ENCODE measurements at regions not wholly inside any gene's neighbourhood (a gene's known extent, or its start where the extent isn't known, plus 50 kb on each side); places are given as distances from the start of the nearest gene placed in this dataset.
A peak's percentile ranks its signal among the peaks of the same experiment; 100 is the strongest.
"Not testable (repeated sequence)": the region's sequence is repeated elsewhere in the genome, so short reads cannot be mapped to it uniquely, and the experiment has no call there.

DNA sequence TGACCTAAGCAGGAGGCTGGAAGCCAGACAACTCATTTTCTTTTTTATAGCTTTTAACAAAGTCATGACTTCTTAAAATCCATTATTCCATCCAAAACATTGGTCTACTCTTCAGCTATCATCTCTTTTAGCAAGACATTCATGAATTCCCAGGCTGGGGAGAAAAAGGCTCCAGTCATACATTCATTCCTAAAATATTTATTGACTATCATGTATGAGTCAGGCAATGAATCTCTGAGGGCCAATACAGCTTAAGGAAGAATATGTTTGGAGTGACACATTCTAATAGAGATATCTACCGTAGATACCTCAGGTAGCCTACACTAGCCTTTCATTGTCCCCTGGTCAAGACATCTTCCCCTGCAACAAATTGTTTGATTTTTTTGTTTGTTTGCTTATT lies 196.4 kb upstream of the NANOGP8 start:
- DNase-seq: peak; percentile 85

- peak; percentile 79 for DNase-seq
Observed at GRCh38 chr15:35279811-35280210, 194.7 kb upstream of the NANOGP8 start.

DNA sequence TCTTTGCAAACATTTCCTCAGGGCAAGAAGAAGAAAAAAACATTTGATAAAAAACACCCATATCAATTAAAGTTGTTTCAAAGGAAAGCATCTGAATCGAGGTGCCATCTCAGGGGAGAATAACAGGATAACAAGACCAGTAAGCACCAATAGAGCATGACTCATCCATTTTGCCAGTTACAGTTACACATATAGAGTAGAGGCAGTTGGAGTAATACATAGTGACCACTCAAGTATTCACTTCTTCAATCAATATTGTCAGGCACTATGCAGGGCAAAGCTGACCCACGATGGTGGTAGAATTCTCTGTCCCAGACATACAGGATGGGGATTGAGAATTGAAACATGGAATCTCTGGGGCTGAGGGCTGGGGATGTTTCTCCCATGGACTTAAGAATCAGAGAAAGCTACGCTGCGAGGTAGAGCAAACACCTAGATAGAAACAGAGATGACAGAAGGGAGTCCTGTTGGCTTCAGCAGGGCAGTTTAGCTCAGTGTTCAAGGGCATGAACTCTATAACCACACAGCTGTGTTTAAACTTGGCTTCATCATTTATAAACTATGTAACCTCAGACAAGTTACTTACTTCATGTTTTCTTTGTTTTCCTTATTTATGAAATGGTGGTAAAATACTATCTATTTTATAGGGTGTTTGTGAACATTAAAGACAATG lies 186.4 kb upstream of the NANOGP8 start:
- peak; percentile 17 for DNase-seq

DNA sequence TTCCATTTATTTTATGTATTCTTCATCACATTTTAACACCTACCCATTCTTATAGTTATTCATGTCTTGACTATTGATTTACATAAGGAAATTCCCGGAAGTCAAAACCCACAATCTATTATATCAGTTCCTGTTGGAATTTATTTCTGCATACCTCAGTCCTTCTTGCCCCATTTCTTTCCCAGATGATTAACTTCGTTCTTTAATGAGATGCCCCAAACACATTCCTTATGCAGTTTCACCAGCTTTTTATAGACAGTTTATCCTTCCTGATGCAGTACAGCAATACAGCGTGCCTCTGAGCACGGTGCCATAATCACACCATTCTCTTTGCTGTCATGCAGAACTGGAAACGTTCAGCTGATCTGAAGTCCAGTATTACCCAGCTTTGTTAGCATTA lies 175.8 kb upstream of the NANOGP8 start:
- peak; percentile 51 for DNase-seq

GRCh38 chr15:35260274-35260673 lies 175.2 kb upstream of the NANOGP8 start:
- not testable (repeated sequence) for DNase-seq

DNA sequence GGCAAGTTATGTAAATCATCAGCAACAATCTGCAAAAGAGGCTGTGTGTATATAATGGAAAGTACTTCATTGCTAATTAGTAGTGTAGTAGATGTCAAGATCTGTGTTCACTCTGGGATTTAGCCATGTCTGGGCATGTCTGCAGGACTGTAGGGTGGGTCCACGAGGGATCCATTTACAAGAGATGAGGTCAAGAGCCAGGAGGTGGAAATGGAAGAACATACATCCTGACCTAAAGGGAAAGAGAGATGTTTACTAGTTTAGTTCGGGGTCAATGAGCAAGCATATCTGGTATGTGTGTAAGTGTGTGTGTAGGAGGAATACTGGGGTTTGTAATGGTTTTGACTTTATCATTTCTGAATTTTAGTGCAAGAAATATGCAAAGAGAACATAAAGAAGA lies 171.5 kb upstream of the NANOGP8 start:
- DNase-seq: no peak

- DNase-seq: no peak
Observed at GRCh38 chr15:35256141-35256540, 171.0 kb upstream of the NANOGP8 start.

- DNase-seq: not testable (repeated sequence)
Observed at GRCh38 chr15:35254908-35255307, 169.8 kb upstream of the NANOGP8 start.

DNA sequence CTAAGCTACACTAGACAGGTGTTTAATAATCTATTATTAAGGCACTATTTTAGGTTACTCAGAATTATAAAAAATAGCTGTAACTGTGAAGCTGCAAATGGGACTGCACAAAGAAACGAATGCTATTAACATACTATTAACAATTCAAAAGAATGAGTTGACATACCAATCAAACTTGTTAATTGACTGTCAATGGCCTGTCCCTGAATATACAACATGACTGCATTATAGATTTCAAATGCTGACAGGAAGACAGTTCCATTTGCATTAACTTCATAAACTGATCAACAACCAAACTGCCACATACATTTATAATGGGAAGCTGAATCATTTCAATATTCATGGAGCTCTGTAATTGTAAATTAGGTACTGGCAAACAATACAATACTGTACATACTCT lies 169.0 kb upstream of the NANOGP8 start:
- no peak for DNase-seq

DNA sequence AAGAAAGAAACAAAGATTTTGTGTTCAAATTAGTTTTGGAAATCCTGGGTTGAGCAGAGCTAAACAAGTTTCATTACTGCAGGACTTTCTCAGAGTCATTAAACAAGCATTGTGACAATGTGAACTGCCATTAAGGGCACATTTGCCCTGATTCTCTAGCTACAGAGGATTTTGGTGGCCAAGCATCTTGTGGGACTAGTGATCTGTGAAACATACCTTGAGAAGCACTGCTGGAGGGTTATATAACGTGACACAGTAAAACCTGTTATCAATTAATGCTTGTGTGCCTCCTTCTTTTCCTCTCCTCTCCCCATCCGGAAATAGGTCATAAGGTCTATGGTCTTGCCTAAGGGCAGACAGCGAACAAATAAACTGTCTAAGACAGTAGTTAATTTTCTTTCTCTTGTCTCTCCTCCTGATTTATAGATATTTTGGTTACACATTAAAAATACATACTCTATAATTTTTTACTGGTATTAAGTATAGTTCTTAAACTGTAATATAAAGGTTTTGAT lies 167.3 kb upstream of the NANOGP8 start:
- DNase-seq: no peak

GRCh38 chr15:35247150-35247549 lies 162.1 kb upstream of the NANOGP8 start:
- DNase-seq: no peak

DNA sequence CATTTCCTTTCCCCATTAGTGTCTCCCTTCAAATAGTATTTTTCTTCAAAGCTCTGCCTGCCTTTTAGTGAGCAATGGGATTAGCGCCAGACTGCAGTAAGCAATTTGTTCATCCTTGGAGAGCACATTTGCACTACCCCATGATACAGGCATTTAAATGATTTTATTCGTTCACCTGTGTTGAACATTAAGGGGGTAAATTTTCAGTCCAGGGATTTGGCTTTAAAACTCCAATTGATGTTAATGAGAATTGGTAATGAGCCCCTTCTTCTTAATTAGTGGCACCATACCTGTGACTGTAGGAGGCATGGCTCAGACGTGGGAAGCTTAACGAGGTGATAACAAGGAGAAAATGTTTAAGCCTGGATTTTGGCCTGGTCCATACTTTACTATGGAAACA lies 161.4 kb upstream of the NANOGP8 start:
- no peak for DNase-seq

DNA sequence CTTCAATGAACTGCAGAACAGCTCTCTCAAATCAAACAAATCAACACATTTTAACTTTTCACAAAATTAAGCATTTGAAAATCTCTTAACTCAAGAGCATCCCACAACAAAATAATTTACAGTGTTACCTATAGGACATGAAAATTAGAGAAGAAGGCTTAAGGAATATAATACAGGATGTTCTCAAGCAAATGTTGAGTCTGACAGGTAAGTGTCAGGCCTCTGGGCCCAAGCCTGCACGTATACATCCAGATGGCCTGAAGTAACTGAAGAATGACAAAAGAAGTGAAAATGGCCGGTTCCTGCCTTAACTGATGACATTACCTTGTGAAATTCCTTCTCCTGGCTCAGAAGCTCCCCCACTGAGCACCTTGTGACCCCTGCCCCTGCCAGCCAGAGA lies 160.6 kb upstream of the NANOGP8 start:
- DNase-seq: not testable (repeated sequence)

- peak; percentile 4 for DNase-seq
Observed at GRCh38 chr15:35244227-35244626, 159.1 kb upstream of the NANOGP8 start.

- DNase-seq: peak; percentile 7
Observed at GRCh38 chr15:35243758-35244157, 158.7 kb upstream of the NANOGP8 start.

- DNase-seq: not testable (repeated sequence)
Observed at GRCh38 chr15:35239693-35240092, 154.6 kb upstream of the NANOGP8 start.

DNA sequence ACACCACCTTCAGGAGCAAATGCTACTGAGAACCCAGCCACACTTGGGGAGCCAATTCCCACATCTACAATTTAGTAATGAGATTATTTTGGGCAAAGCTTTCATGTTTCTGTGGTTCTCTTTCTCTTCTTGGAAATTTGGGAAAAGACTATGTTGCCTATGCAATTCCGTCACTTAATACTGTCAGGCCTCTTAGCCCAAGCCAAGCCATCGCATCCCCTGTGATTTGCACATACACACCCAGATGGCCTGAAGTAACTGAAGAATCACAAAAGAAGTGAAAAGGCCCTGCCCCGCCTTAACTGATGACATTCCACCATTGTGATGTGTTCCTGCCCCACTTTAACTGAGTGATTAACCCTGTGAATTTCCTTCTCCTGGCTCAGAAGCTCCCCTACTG lies 153.4 kb upstream of the NANOGP8 start:
- DNase-seq: not testable (repeated sequence)

- DNase-seq: no peak
Observed at GRCh38 chr15:35229085-35229484, 144.0 kb upstream of the NANOGP8 start.

DNA sequence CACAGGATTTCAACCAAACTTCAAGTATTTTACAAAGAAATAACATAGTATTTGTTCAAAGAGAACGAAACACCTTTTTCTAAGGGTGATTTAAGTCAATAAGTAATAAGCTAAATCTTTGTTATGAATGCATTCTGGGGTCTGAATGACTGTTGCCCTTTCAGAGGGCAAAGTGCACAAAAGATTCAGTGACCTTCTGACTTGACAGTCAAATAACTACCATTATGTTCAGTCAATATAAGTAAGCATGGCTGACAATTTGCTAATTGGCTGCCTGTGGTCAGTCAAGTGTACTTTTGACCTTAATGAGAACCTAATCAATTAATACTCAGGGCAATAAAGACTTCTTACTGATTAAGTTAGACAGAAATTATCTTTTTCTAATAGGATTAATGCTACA lies 133.1 kb upstream of the NANOGP8 start:
- DNase-seq: no peak

DNA sequence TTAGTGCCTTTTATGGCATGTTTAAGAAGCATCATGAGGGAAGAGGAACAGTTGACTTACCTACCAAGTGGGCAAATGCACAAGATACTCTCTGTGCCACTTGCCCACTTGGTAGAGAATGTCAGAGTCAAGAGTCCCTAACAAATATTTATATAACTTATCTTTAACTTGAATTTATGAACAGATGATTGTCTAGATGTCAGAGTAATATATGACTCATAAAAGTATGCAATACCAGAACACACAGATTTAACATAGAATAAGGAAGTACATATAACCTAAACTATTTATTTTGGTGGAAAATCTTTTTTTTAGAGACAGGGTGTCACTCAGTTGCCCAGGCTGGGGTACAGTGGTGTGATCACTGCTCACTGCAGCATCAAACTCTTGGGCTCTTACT lies 130.0 kb upstream of the NANOGP8 start:
- DNase-seq: no peak

- DNase-seq: no peak
Observed at GRCh38 chr15:35211240-35211902, 126.3 kb upstream of the NANOGP8 start.

DNA sequence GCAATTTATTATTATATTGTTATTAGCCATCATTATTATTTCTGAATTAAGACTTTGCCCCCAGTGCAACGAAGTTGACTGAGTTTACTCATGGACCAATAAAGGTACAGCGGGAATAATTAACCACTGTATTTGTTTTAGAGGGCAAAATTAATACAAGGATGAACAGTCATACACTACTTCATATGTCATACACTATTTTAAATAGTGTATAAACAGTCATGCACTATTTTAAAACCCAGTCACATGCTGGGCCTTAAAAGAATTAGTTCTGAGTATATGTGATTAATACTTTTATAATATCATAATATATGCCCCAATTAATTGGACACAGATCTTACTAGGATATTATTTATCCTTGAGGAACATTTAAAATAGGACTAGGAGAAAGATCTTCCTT lies 125.3 kb upstream of the NANOGP8 start:
- DNase-seq: no peak

DNA sequence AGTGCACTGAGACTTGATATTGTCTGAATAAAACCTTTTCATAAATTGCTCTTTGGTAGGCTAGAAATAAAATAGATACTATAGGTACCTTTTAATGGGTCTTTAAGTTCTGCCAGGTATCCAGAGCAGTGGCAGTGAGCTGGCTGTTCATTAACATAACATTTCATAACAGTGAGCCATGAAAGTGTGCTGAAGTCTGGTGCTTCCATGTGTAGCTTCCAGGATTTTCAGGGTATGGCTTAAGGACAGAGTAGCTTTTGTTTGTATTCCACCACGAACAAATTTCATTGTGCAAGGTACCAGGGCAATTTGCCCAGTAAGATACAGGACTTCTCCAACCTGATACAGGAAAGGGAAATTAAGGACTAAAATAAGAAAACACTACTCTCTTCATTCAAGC lies 124.7 kb upstream of the NANOGP8 start:
- DNase-seq: no peak

GRCh38 chr15:35208353-35208752 lies 123.3 kb upstream of the NANOGP8 start:
- DNase-seq: no peak

Data from fibroblast of skin of right biceps (primary cell).